Subcutaneous abdominal adipose tissue (tissue), 5 donors: ENCODE measurements at regions not wholly inside any gene's neighbourhood (a gene's known extent, or its start where the extent isn't known, plus 50 kb on each side); places are given as distances from the start of the nearest gene placed in this dataset.
A peak's percentile ranks its signal among the peaks of the same experiment; 100 is the strongest.

Experiments used
- H3K27ac ChIP-seq: one replicate; pipeline ENCODE4 v1.7.0; 2013; ENCODE audit warnings: low read depth, mild to moderate bottlenecking, inconsistent platforms, low read length, moderate library complexity
- H3K27me3 ChIP-seq, 5 donors: one replicate each; pipeline ENCODE4 v1.7.0; 2013; ENCODE audit warnings: low read length in 5 of 5, inconsistent platforms in 1 of 5; ENCODE audit not compliant: control insufficient read depth in 5 of 5, insufficient read depth in 4 of 5
- H3K36me3 ChIP-seq, 5 donors: one replicate each; pipeline ENCODE4 v1.7.0; 2013; ENCODE audit warnings: low read length in 5 of 5; ENCODE audit not compliant: control insufficient read depth in 5 of 5, insufficient read depth in 5 of 5
- H3K4me1 ChIP-seq, 5 donors: one replicate each; pipeline ENCODE4 v1.7.0; 2013; ENCODE audit warnings: low read length in 5 of 5, mild to moderate bottlenecking in 3 of 5, moderate library complexity in 1 of 5; ENCODE audit not compliant: control insufficient read depth in 5 of 5, insufficient read depth in 5 of 5
- H3K4me3 ChIP-seq, 5 donors: one replicate each; pipeline ENCODE4 v1.7.0; 2013; ENCODE audit warnings: low read length in 5 of 5, low read depth in 1 of 5
- H3K9ac ChIP-seq, 5 donors: one replicate each; pipeline ENCODE4 v1.7.0; 2013; ENCODE audit warnings: low read length in 5 of 5, mild to moderate bottlenecking in 4 of 5, moderate library complexity in 3 of 5
- H3K9me3 ChIP-seq, 5 donors: one replicate each; pipeline ENCODE4 v1.7.0; 2013; ENCODE audit warnings: low read length in 5 of 5; ENCODE audit not compliant: control insufficient read depth in 5 of 5
- donor health status: healthy.
- donor health status: healthy.
- donor health status: healthy.
- donor health status: healthy.
- donor health status: healthy.

- peak overlapping the region; percentile 68 for H3K27ac ChIP-seq
- no peaks in the 10 kb centered on the region for H3K9me3 ChIP-seq
- H3K27me3 ChIP-seq: no peaks in the 10 kb centered on the region
- H3K4me3 ChIP-seq: no peak overlapping the region
- no peaks in the 10 kb centered on the region for H3K36me3 ChIP-seq
- peaks cover 0 to 44% (median 39%) of the 10 kb centered on the region in 5 donors for H3K4me1 ChIP-seq
- H3K9ac ChIP-seq: peak overlapping the region in 2 of 5 donors; percentile 31 to 65
Measured at GRCh38 chr10:43824934-43825333, 176.3 kb upstream of the ZNF32 start.

- Histone ChIP-seq H3K9ac (no peak overlapping the region), H3K4me3 (no peak overlapping the region), H3K36me3 (no peaks in the 10 kb centered on the region), H3K27ac (peak overlapping the region; percentile 50), H3K27me3 (no peaks in the 10 kb centered on the region), H3K9me3 (no peaks in the 10 kb centered on the region), H3K4me1 (peaks cover 0 to 44% (median 39%) of the 10 kb centered on the region in 5 donors)
Measured at GRCh38 chr10:43822631-43823580, 174.2 kb upstream of the ZNF32 start.

- Histone ChIP-seq H3K4me1 (peaks cover 0 to 55% (median 49%) of the 10 kb centered on the region in 5 donors), H3K9me3 (no peaks in the 10 kb centered on the region)
Measured at GRCh38 chr10:43821103-43821502, 172.4 kb upstream of the ZNF32 start.

GRCh38 chr10:43820663-43821062, 172.0 kb upstream of the ZNF32 start:
- Histone ChIP-seq H3K27ac (no peak overlapping the region), H3K4me1 (peaks cover 0 to 54% (median 46%) of the 10 kb centered on the region in 5 donors), H3K4me3 (no peak overlapping the region), H3K9me3 (no peaks in the 10 kb centered on the region), H3K36me3 (no peaks in the 10 kb centered on the region), H3K27me3 (no peaks in the 10 kb centered on the region), H3K9ac (no peak overlapping the region)

More at GRCh38 chr10:43821103-43821502, 172.4 kb upstream of the ZNF32 start:
- Histone ChIP-seq H3K36me3 (no peaks in the 10 kb centered on the region), H3K4me3 (no peak overlapping the region), H3K27me3 (no peaks in the 10 kb centered on the region), H3K9ac (no peak overlapping the region), H3K27ac (no peak overlapping the region)

GRCh38 chr10:43819464-43820230, 171.0 kb upstream of the ZNF32 start:
- Histone ChIP-seq H3K4me1 (peaks cover 0 to 46% (median 39%) of the 10 kb centered on the region in 5 donors), H3K27me3 (no peaks in the 10 kb centered on the region), H3K36me3 (no peaks in the 10 kb centered on the region), H3K27ac (no peak overlapping the region), H3K9ac (no peak overlapping the region), H3K9me3 (no peaks in the 10 kb centered on the region), H3K4me3 (no peak overlapping the region)

GRCh38 chr10:43818687-43819086, 170.0 kb upstream of the ZNF32 start:
- H3K9me3 ChIP-seq: no peaks in the 10 kb centered on the region
- H3K4me3 ChIP-seq: no peak overlapping the region
- H3K4me1 ChIP-seq: peaks cover 0 to 42% (median 37%) of the 10 kb centered on the region in 5 donors
- H3K36me3 ChIP-seq: no peaks in the 10 kb centered on the region
- H3K9ac ChIP-seq: no peak overlapping the region
- no peak overlapping the region for H3K27ac ChIP-seq
- H3K27me3 ChIP-seq: no peaks in the 10 kb centered on the region

- no peak overlapping the region for H3K4me3 ChIP-seq
- H3K9ac ChIP-seq: no peak overlapping the region
- H3K27ac ChIP-seq: no peak overlapping the region
- no peaks in the 10 kb centered on the region for H3K9me3 ChIP-seq
- H3K36me3 ChIP-seq: no peaks in the 10 kb centered on the region
- H3K4me1 ChIP-seq: peaks cover 0 to 33% (median 29%) of the 10 kb centered on the region in 5 donors
- no peaks in the 10 kb centered on the region for H3K27me3 ChIP-seq
Measured at GRCh38 chr10:43817368-43817767, 168.7 kb upstream of the ZNF32 start.

- H3K4me1 ChIP-seq: peaks cover 0 to 25% (median 22%) of the 10 kb centered on the region in 5 donors
- H3K9ac ChIP-seq: no peak overlapping the region
- H3K9me3 ChIP-seq: no peaks in the 10 kb centered on the region
- H3K36me3 ChIP-seq: no peaks in the 10 kb centered on the region
- H3K27ac ChIP-seq: no peak overlapping the region
- no peaks in the 10 kb centered on the region for H3K27me3 ChIP-seq
- peak overlapping the region in 1 of 5 donors; percentile 11 for H3K4me3 ChIP-seq
Measured at GRCh38 chr10:43816351-43817321, 168.0 kb upstream of the ZNF32 start.

GRCh38 chr10:43815181-43815885, 166.7 kb upstream of the ZNF32 start:
- Histone ChIP-seq H3K27ac (no peak overlapping the region), H3K36me3 (no peaks in the 10 kb centered on the region), H3K9me3 (no peaks in the 10 kb centered on the region), H3K27me3 (no peaks in the 10 kb centered on the region), H3K4me3 (no peak overlapping the region), H3K4me1 (peaks cover 0 to 21% (median 10%) of the 10 kb centered on the region in 5 donors), H3K9ac (no peak overlapping the region)
